ENCODE measurements at regions not wholly inside any gene's neighbourhood (a gene's known extent, or its start where the extent isn't known, plus 50 kb on each side); places are given as distances from the start of the nearest gene placed in this dataset.

DNA sequence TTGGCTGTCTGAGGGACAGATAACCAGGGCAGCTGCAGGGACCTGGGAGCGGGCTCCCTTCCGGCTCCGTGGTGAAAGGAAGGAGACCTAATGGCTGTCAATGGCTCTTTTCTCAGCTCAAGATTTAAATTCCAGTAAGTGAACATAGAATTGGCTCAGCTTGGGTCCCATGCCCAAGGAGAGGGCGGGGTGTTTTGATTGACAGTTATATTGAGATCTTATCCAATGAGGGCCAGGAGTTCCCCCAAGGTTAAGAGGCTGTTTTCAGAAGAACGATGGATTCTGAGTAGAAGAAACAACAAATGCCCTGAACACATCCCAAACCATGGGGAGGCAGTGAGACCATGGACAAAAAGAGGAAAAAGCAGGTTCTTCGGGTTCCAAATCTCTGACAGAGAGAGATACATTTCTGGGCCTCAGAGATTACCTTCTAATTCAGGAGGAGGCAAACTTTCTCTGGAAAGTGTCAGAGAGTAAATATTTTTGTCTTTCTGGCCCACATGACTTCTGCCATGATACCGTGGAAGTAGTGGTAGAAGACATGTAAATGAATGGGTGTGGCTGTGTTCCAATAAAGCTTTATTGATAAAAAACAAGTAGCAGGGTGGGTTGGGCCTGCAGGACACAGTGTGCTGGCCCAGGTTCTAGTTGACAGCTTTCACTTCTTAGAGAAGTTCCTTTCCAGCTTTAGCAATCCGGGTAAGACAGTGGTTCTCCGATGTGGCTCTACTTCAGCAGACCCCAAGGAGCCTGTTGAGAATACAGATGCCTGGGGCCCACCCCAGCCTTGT, 219.6 kb downstream of the RPS24 start:
- TF ChIP-seq, protein P1, sequence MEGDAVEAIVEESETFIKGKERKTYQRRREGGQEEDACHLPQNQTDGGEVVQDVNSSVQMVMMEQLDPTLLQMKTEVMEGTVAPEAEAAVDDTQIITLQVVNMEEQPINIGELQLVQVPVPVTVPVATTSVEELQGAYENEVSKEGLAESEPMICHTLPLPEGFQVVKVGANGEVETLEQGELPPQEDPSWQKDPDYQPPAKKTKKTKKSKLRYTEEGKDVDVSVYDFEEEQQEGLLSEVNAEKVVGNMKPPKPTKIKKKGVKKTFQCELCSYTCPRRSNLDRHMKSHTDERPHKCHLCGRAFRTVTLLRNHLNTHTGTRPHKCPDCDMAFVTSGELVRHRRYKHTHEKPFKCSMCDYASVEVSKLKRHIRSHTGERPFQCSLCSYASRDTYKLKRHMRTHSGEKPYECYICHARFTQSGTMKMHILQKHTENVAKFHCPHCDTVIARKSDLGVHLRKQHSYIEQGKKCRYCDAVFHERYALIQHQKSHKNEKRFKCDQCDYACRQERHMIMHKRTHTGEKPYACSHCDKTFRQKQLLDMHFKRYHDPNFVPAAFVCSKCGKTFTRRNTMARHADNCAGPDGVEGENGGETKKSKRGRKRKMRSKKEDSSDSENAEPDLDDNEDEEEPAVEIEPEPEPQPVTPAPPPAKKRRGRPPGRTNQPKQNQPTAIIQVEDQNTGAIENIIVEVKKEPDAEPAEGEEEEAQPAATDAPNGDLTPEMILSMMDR (IDR thresholded peaks at IDR 0.05): no peak
- no peak for TF ChIP-seq POLR2A (IDR thresholded peaks at IDR 0.05)

Measured in thyroid gland (tissue), 4 donors.